K562 (cell line): ENCODE measurements at regions not wholly inside any gene's neighbourhood (a gene's known extent, or its start where the extent isn't known, plus 50 kb on each side); places are given as distances from the start of the nearest gene placed in this dataset.

ENCODE experiments used
- ARNT ChIP-seq, 2 experiments: fragments of 450-650 bp; IDR thresholded peaks; 2 replicates each; pipeline ENCODE4 v1.6.1; 2016; ENCODE audit warnings: mild to moderate bottlenecking in 1 of 2
- CREB3 ChIP-seq: fragments of 450-650 bp; conservative IDR thresholded peaks from 2 replicates; pipeline ENCODE4 v1.6.1; 2016; ENCODE audit warnings: missing genetic modification characterization, low read depth, mild to moderate bottlenecking, missing compliant biosample characterization, moderate library complexity
- CSDE1 ChIP-seq, 2 experiments: fragments of 450-650 bp; IDR thresholded peaks; 2 replicates each; pipeline ENCODE4 v1.6.1; 2016; ENCODE audit warnings: mild to moderate bottlenecking in 1 of 2
- ELF4 ChIP-seq: fragments of 450-650 bp; formaldehyde crosslinking; IDR thresholded peaks from 2 replicates; pipeline ENCODE4 v1.4.0; 2022; ENCODE audit warnings: missing genetic modification characterization
- EWSR1 ChIP-seq: fragments of 450-650 bp; IDR thresholded peaks from 2 replicates; pipeline ENCODE4 v1.6.1; 2018; ENCODE audit warnings: borderline replicate concordance, mild to moderate bottlenecking, low read depth, moderate library complexity; ENCODE audit not compliant: partially characterized antibody
- FOXA1 ChIP-seq: fragments of 450-650 bp; IDR thresholded peaks from 2 replicates; pipeline ENCODE4 v1.6.1; 2016; ENCODE audit warnings: mild to moderate bottlenecking, borderline replicate concordance
- GATAD2B ChIP-seq: fragments of 450-650 bp; IDR thresholded peaks from 2 replicates; pipeline ENCODE4 v1.6.1; 2017; ENCODE audit warnings: mild to moderate bottlenecking, borderline replicate concordance
- HMBOX1 ChIP-seq: sonication (generic); IDR thresholded peaks from 2 replicates; pipeline ENCODE4 v1.6.1; 2016
- KDM1A ChIP-seq, 2 experiments: fragments of 450-650 bp; IDR thresholded peaks; 2 replicates each; pipeline ENCODE4 v1.6.1; 2016; ENCODE audit warnings: mild to moderate bottlenecking in 2 of 2
- RBFOX2 ChIP-seq: fragments of 200-400 bp; formaldehyde crosslinking; IDR thresholded peaks from 2 replicates; pipeline ENCODE4 v1.6.1; 2017; ENCODE audit warnings: low read depth, mild to moderate bottlenecking, low read length, moderate library complexity
- RBM22 ChIP-seq: fragments of 200-400 bp; formaldehyde crosslinking; IDR thresholded peaks from 2 replicates; pipeline ENCODE4 v1.6.1; 2018; ENCODE audit warnings: low read length, low read depth; ENCODE audit not compliant: poor library complexity, severe bottlenecking
- SIN3B ChIP-seq: fragments of 450-650 bp; IDR thresholded peaks from 2 replicates; pipeline ENCODE4 v1.6.1; 2017; ENCODE audit warnings: low read depth, mild to moderate bottlenecking, moderate library complexity
- TCF7L2 ChIP-seq: fragments of 150-350 bp; IDR thresholded peaks from 2 replicates; pipeline ENCODE4 v1.6.1; 2016; ENCODE audit warnings: low read depth, mild to moderate bottlenecking, low read length, moderate library complexity
- ZBTB5 ChIP-seq: fragments of 450-650 bp; IDR thresholded peaks from 2 replicates; pipeline ENCODE4 v1.6.1; 2017; ENCODE audit warnings: antibody characterized with exemption
- ZNF12 ChIP-seq: sonication (generic); formaldehyde crosslinking; IDR thresholded peaks from 2 replicates; pipeline ENCODE4 v1.4.0; 2020; ENCODE audit warnings: mild to moderate bottlenecking, missing genetic modification reagents
- ZNF124 ChIP-seq: sonication (generic); formaldehyde crosslinking; IDR thresholded peaks from 2 replicates; pipeline ENCODE4 v1.8.1; 2022; ENCODE audit warnings: missing genetic modification reagents
- ZNF263 ChIP-seq: sonication (generic); formaldehyde crosslinking; IDR thresholded peaks from 2 replicates; pipeline ENCODE4 v1.8.0; 2022; ENCODE audit warnings: mild to moderate bottlenecking, missing genetic modification reagents, borderline replicate concordance
- ZNF445 ChIP-seq: fragments of 250-450 bp; sonication (Bioruptor Pico); IDR thresholded peaks from 2 replicates; pipeline ENCODE4 v1.4.0; 2020; ENCODE audit warnings: low read depth, mild to moderate bottlenecking, moderate library complexity
- ZNF518B ChIP-seq: fragments of 250-450 bp; sonication (Bioruptor Pico); IDR thresholded peaks from 2 replicates; pipeline ENCODE4 v1.5.0; 2021; ENCODE audit warnings: mild to moderate bottlenecking, moderate library complexity
- ZNF57 ChIP-seq: fragments of 450-650 bp; formaldehyde crosslinking; IDR thresholded peaks from 2 replicates; pipeline ENCODE4 v1.4.0; 2020; ENCODE audit warnings: mild to moderate bottlenecking, moderate library complexity
- ZNF586 ChIP-seq: fragments of 450-650 bp; formaldehyde crosslinking; conservative IDR thresholded peaks from 2 replicates; pipeline ENCODE4 v1.4.0; 2020; ENCODE audit warnings: mild to moderate bottlenecking, moderate library complexity
- ZNF668 ChIP-seq: fragments of 250-450 bp; sonication (Bioruptor Pico); IDR thresholded peaks from 2 replicates; pipeline ENCODE4 v1.8.0; 2022; ENCODE audit warnings: mild to moderate bottlenecking, inconsistent platforms
- ZNF764 ChIP-seq: fragments of 250-450 bp; sonication (Bioruptor Pico); IDR thresholded peaks from 2 replicates; pipeline ENCODE4 v1.4.0; 2020; ENCODE audit warnings: low read depth, mild to moderate bottlenecking, moderate library complexity

- TF ChIP-seq RBFOX2 (no peak), SIN3B (no peak), HMBOX1 (peak; percentile 89), ZNF764 (CRISPR knock-in tag) (no peak), ZNF57 (no peak), ZNF668 (CRISPR knock-in tag) (no peak), ZNF124 (no peak), KDM1A (IDR thresholded peaks at IDR 0.05) (0 out of 4 replicates have a peak, but pooled peaks of 1 of the 2 experiments have one; percentile 10), ZNF263 (CRISPR knock-in tag) (no peak), ZNF12 (CRISPR knock-in tag) (no peak), ELF4 (CRISPR knock-in tag) (no peak), ZBTB5 (no peak), TCF7L2 (no peak), ZNF518B (CRISPR knock-in tag) (no peak), CREB3 (tag) (peak; percentile 88), CSDE1 (IDR thresholded peaks at IDR 0.05) (no peak), ZNF445 (CRISPR knock-in tag) (no peak; the same call in 1 of the 2 replicates), FOXA1 (no peak), EWSR1 (no peak), GATAD2B (no peak), RBM22 (no peak), ZNF586 (CRISPR knock-in tag) (no peak), ARNT (IDR thresholded peaks at IDR 0.05) (peak in 1 of 2 experiments; percentile 57; a peak in 1 of 4 replicates)
Observed at GRCh38 chr2:19786408-19787058, 115.2 kb downstream of the TTC32 start (continued).
